ENCODE measurements at regions not wholly inside any gene's neighbourhood (a gene's known extent, or its start where the extent isn't known, plus 50 kb on each side); places are given as distances from the start of the nearest gene placed in this dataset.

GRCh38 chr16:8453359-8453758 is 137.0 kb downstream of the TMEM114 start:
- no peak overlapping the region for H3K27ac ChIP-seq
- no peak for TF ChIP-seq CTCF (conservative IDR thresholded peaks at IDR 0.05)

- H3K27ac ChIP-seq, result no peak overlapping the region
- TF ChIP-seq CTCF (conservative IDR thresholded peaks at IDR 0.05), result no peak
Measured at GRCh38 chr16:8452941-8453340, 137.4 kb downstream of the TMEM114 start.

GRCh38 chr16:8436931-8437330 is 153.4 kb downstream of the TMEM114 start:
- TF ChIP-seq CTCF (conservative IDR thresholded peaks at IDR 0.05), result no peak

DNA sequence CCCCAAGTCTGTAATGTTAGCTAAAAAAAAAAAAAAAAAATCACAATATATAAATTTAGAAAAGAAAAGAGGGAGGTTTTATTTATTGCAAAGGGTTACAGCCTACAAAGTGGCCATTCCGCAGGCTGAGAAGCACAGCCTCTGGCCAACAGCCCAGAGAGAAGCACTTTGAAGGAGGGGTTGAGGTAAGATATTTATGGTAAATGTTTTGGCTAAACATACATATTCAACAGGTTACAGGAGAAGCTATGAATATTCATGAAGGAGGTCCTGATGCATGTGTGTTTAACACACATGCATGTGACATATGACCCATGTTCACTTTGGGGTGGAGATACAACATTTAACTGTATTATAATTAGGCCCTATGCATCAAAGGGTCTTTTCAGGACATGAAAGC is 158.5 kb downstream of the TMEM114 start:
- TF ChIP-seq CTCF (conservative IDR thresholded peaks at IDR 0.05), result no peak
- H3K27ac ChIP-seq, result no peak overlapping the region

More at GRCh38 chr16:8436931-8437330, 153.4 kb downstream of the TMEM114 start:
- no peak overlapping the region for H3K27ac ChIP-seq

- H3K27ac ChIP-seq, result no peak overlapping the region
- TF ChIP-seq CTCF (conservative IDR thresholded peaks at IDR 0.05), result no peak
Measured at GRCh38 chr16:8430401-8430800, 159.9 kb downstream of the TMEM114 start.

DNA sequence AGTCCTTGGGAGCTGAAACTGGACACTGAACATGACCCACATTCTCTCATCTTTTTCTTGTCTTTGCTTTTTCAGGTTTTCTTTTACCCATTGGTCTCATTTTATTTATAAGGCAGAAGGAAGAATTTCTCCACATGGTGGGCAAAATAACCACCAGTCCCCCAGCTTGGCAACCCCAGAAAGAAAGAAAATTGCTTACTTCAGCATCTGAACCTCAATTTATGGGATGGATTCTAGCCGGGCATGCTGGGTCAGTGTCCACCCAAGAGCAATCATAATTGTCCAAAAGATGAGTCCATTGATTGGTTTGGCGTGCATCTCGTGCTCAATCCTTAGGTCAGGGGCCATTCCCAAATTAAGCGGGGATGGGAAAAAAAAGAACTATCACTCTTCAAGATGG is 163.7 kb downstream of the TMEM114 start:
- TF ChIP-seq CTCF (conservative IDR thresholded peaks at IDR 0.05), result no peak
- H3K27ac ChIP-seq, result no peak overlapping the region

GRCh38 chr16:8417145-8417544 is 173.2 kb downstream of the TMEM114 start:
- no peak overlapping the region for H3K27ac ChIP-seq
- TF ChIP-seq CTCF (conservative IDR thresholded peaks at IDR 0.05), result no peak
